ENCODE measurements at regions not wholly inside any gene's neighbourhood (a gene's known extent, or its start where the extent isn't known, plus 50 kb on each side); places are given as distances from the start of the nearest gene placed in this dataset.

DNA sequence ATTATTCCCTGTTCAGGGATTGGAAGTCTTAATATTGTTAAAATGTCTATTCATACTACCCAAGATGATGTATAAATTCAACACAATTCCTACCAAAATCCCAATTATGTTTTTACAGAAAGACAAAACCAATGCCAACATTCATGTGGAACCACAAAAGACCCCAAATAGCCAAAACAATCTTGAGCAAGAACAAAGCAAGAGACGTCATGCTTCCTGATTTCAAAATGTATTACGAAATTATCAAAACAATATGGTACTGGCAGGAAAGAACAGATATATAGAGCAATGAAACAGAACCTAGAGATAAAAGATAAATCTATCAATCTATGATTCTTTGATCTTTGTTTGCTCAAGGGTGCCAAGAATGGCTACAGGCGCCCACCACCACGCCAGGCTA lies 237.9 kb downstream of the TAF11L14 start:
- no TSS peak for BruUV-seq (replicated peaks)
- TF ChIP-seq, protein P1, sequence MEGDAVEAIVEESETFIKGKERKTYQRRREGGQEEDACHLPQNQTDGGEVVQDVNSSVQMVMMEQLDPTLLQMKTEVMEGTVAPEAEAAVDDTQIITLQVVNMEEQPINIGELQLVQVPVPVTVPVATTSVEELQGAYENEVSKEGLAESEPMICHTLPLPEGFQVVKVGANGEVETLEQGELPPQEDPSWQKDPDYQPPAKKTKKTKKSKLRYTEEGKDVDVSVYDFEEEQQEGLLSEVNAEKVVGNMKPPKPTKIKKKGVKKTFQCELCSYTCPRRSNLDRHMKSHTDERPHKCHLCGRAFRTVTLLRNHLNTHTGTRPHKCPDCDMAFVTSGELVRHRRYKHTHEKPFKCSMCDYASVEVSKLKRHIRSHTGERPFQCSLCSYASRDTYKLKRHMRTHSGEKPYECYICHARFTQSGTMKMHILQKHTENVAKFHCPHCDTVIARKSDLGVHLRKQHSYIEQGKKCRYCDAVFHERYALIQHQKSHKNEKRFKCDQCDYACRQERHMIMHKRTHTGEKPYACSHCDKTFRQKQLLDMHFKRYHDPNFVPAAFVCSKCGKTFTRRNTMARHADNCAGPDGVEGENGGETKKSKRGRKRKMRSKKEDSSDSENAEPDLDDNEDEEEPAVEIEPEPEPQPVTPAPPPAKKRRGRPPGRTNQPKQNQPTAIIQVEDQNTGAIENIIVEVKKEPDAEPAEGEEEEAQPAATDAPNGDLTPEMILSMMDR (IDR thresholded peaks at IDR 0.05; ENCODE audit: insufficient read depth in 1 of 2, low read depth in 1 of 2, low read length in 1 of 2, severe bottlenecking in 1 of 2, unreplicated experiment in 1 of 2): no peak
- H3K36me3 ChIP-seq (ENCODE audit: control insufficient read depth, insufficient read depth, low read length): no peaks in the 10 kb centered on the region
- H3K4me1 ChIP-seq: no peaks in the 10 kb centered on the region
- no peaks in the 10 kb centered on the region for H3K4me1 Mint-ChIP-seq (ENCODE audit: low read depth, unreplicated experiment)
- peaks cover 8% of the 10 kb centered on the region; the same call in 1 of the 2 replicates for H3K9me3 ChIP-seq
- POLR2A ChIA-PET: no interaction called here
- H3K4me3 Mint-ChIP-seq (ENCODE audit: unreplicated experiment): no peak overlapping the region
- intact Hi-C loops (cut with micrococcal nuclease; ENCODE audit: unreplicated experiment): no loop called here
- no peaks in the 10 kb centered on the region for H3K36me3 Mint-ChIP-seq (ENCODE audit: insufficient read depth, unreplicated experiment)
- no peaks in the 10 kb centered on the region for H3K27me3 ChIP-seq (replicated peaks; ENCODE audit: control insufficient read depth, insufficient read depth, low read length)
- H3K27ac Mint-ChIP-seq (ENCODE audit: unreplicated experiment): no peak overlapping the region
- H3K27me3 Mint-ChIP-seq (ENCODE audit: insufficient read depth, unreplicated experiment): no peaks in the 10 kb centered on the region
- no peak for DNase-seq
- CTCF ChIA-PET: no interaction called here
- H3K9me3 Mint-ChIP-seq (ENCODE audit: unreplicated experiment): peaks cover 14% of the 10 kb centered on the region
- H3K4me3 ChIP-seq (ENCODE audit: low read depth, low read length): no peak overlapping the region

DNA sequence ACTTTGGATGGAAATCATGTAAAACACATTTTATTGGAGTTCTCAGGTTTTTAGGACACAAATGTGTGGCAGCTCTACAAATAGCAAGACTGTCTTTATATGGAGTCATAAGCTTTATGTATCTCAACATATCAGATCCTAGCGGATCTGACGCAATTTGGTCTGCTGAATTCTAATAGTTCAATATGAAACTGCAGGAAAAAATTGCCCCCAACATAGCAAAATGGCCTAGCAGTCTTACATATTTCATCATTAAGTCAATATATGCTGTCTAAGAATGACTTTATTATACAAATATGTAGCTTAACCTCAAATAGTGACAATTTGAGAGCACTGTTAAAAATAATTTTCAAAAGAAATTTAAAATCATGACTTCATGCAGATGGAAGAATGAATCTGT lies 244.3 kb downstream of the TAF11L14 start:
- H3K4me1 Mint-ChIP-seq (ENCODE audit: low read depth, unreplicated experiment): no peaks in the 10 kb centered on the region
- H3K4me1 ChIP-seq: no peaks in the 10 kb centered on the region
- H3K4me3 Mint-ChIP-seq (ENCODE audit: unreplicated experiment): no peak overlapping the region
- no peak overlapping the region for H3K27ac Mint-ChIP-seq (ENCODE audit: unreplicated experiment)
- intact Hi-C loops (cut with micrococcal nuclease; ENCODE audit: unreplicated experiment): no loop called here
- H3K9me3 ChIP-seq: no peaks in the 10 kb centered on the region
- no peaks in the 10 kb centered on the region for H3K27me3 ChIP-seq (replicated peaks; ENCODE audit: control insufficient read depth, insufficient read depth, low read length)
- TF ChIP-seq, protein P1 (IDR thresholded peaks at IDR 0.05; ENCODE audit: insufficient read depth in 1 of 2, low read depth in 1 of 2, low read length in 1 of 2, severe bottlenecking in 1 of 2, unreplicated experiment in 1 of 2): no peak
- no peak for DNase-seq
- H3K36me3 ChIP-seq (ENCODE audit: control insufficient read depth, insufficient read depth, low read length): no peaks in the 10 kb centered on the region
- POLR2A ChIA-PET: no interaction called here
- H3K36me3 Mint-ChIP-seq (ENCODE audit: insufficient read depth, unreplicated experiment): no peaks in the 10 kb centered on the region
- no peaks in the 10 kb centered on the region for H3K9me3 Mint-ChIP-seq (ENCODE audit: unreplicated experiment)
- H3K4me3 ChIP-seq (ENCODE audit: low read depth, low read length): no peak overlapping the region
- no TSS peak for BruUV-seq (replicated peaks)
- no peaks in the 10 kb centered on the region for H3K27me3 Mint-ChIP-seq (ENCODE audit: insufficient read depth, unreplicated experiment)
- CTCF ChIA-PET: no interaction called here

DNA sequence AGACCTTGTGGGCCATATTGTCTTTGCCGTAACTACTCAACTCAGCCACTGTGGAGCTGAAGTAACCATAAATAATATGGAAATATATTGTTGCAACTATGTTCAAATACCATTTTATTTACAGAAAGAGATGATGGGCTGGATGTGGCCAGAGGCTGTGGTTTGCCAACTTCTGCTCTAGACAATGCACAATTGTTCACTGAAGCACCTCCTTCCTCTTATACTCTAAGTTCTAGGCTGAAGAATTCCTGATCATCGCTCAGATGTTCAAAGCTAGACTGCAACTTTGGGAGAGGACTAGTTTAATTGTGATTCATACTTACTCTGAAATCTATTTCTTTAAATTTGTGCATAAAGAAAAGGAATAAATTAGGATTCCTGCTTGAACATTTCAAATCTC lies 245.0 kb downstream of the TAF11L14 start:
- Histone ChIP-seq H3K9me3 (no peaks in the 10 kb centered on the region), H3K4me1 (no peaks in the 10 kb centered on the region), H3K27me3 (replicated peaks; ENCODE audit: control insufficient read depth, insufficient read depth, low read length) (no peaks in the 10 kb centered on the region), H3K36me3 (ENCODE audit: control insufficient read depth, insufficient read depth, low read length) (no peaks in the 10 kb centered on the region), H3K4me3 (ENCODE audit: low read depth, low read length) (no peak overlapping the region)
- Mint-ChIP-seq H3K27ac (ENCODE audit: unreplicated experiment) (no peak overlapping the region), H3K9me3 (ENCODE audit: unreplicated experiment) (no peaks in the 10 kb centered on the region), H3K27me3 (ENCODE audit: insufficient read depth, unreplicated experiment) (no peaks in the 10 kb centered on the region), H3K4me3 (ENCODE audit: unreplicated experiment) (no peak overlapping the region), H3K36me3 (ENCODE audit: insufficient read depth, unreplicated experiment) (no peaks in the 10 kb centered on the region), H3K4me1 (ENCODE audit: low read depth, unreplicated experiment) (no peaks in the 10 kb centered on the region)
- CTCF ChIA-PET: no interaction called here
- DNase-seq: no peak
- TF ChIP-seq, protein P1 (IDR thresholded peaks at IDR 0.05; ENCODE audit: insufficient read depth in 1 of 2, low read depth in 1 of 2, low read length in 1 of 2, severe bottlenecking in 1 of 2, unreplicated experiment in 1 of 2): no peak
- no TSS peak for BruUV-seq (replicated peaks)
- POLR2A ChIA-PET: no interaction called here
- intact Hi-C loops (cut with micrococcal nuclease; ENCODE audit: unreplicated experiment): no loop called here
